ENCODE measurements at regions not wholly inside any gene's neighbourhood (a gene's known extent, or its start where the extent isn't known, plus 50 kb on each side); places are given as distances from the start of the nearest gene placed in this dataset.

DNA sequence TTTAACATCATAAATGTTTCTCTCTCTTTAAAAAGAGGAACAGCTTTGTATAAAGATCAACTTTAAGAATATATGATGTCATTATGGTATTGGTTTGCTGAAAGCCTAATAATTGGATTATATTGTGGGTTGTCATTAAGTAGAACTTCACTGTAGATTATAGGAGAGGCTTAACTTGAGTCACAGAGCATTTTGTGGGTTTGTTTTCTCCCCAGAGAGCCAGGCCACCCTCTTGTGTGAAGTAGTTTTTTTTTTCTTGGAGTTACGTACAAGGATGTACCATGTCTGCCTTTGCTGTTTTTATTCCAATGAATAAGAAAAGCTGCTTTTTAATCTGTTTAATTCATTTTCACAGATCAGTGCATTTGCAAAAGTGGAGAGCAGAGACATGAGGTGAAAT, 354.8 kb upstream of the TBL1XR1 start:
- H3K9ac ChIP-seq (ENCODE audit: low read length in 2 of 2): no peak overlapping the region
- no peaks in the 10 kb centered on the region for H3K27me3 ChIP-seq (ENCODE audit: control insufficient read depth in 1 of 2, insufficient read depth in 2 of 2, low read length in 2 of 2)
- peaks cover 19% of the 10 kb centered on the region for H3K4me1 ChIP-seq (ENCODE audit: control insufficient read depth, insufficient read depth, low read length)
- no peaks in the 10 kb centered on the region for H3K9me3 ChIP-seq (ENCODE audit: control insufficient read depth in 2 of 2, low read length in 2 of 2)
- H3K4me3 ChIP-seq (ENCODE audit: low read length in 2 of 2): no peak overlapping the region
- H3K27ac ChIP-seq (ENCODE audit: low read length): no peak overlapping the region
- H3K36me3 ChIP-seq (ENCODE audit: control insufficient read depth in 2 of 2, insufficient read depth in 2 of 2, low read length in 2 of 2): no peaks in the 10 kb centered on the region

DNA sequence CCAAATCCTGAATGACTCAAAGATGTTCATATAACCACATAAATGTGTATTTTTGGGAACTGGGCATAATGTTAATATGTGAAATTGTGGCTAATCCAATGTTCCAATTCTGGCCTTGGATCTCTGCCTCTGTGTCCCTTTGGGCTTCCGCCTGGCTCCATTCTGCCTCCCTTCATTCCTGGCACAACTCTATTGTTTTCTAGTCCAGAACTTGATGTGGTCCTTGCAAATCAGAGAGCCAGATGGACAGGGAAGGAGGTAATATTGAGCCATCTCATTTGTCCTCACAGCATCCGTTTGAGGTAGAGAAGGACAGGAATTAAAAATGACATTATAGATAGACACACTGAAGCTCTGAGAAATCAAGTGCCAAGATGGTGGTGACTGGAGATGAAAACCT, 355.7 kb upstream of the TBL1XR1 start:
- Histone ChIP-seq H3K27me3 (ENCODE audit: control insufficient read depth in 1 of 2, insufficient read depth in 2 of 2, low read length in 2 of 2) (no peaks in the 10 kb centered on the region), H3K4me3 (ENCODE audit: low read length in 2 of 2) (no peak overlapping the region), H3K36me3 (ENCODE audit: control insufficient read depth in 2 of 2, insufficient read depth in 2 of 2, low read length in 2 of 2) (no peaks in the 10 kb centered on the region), H3K9me3 (ENCODE audit: control insufficient read depth in 2 of 2, low read length in 2 of 2) (no peaks in the 10 kb centered on the region), H3K4me1 (ENCODE audit: control insufficient read depth, insufficient read depth, low read length) (peaks cover 17% of the 10 kb centered on the region), H3K27ac (ENCODE audit: low read length) (no peak overlapping the region), H3K9ac (ENCODE audit: low read length in 2 of 2) (no peak overlapping the region)

DNA sequence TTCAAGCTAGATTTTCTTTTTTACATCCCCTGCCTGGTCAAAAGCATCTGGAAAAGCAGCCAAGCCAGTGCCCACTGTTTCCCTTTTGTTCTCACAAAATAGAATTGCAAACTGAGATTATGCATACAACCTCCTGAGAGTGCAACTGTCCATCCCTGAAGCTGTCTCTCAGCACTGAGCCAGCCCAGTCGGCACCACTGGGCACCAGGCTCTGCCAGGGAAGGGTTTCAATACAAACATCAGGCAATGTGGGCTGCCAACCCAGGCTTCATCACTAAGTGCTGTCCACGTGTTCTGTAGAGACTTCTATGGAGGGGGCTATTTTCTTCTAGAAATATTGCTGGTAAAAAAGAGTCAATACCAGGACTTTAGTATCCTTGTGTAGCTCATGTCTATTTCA, 356.3 kb upstream of the TBL1XR1 start:
- H3K4me3 ChIP-seq (ENCODE audit: low read length in 2 of 2): no peak overlapping the region
- H3K9ac ChIP-seq (ENCODE audit: low read length in 2 of 2): no peak overlapping the region
- no peaks in the 10 kb centered on the region for H3K27me3 ChIP-seq (ENCODE audit: control insufficient read depth in 1 of 2, insufficient read depth in 2 of 2, low read length in 2 of 2)
- no peaks in the 10 kb centered on the region for H3K9me3 ChIP-seq (ENCODE audit: control insufficient read depth in 2 of 2, low read length in 2 of 2)
- H3K27ac ChIP-seq (ENCODE audit: low read length): no peak overlapping the region
- H3K36me3 ChIP-seq (ENCODE audit: control insufficient read depth in 2 of 2, insufficient read depth in 2 of 2, low read length in 2 of 2): no peaks in the 10 kb centered on the region
- H3K4me1 ChIP-seq (ENCODE audit: control insufficient read depth, insufficient read depth, low read length): peaks cover 17% of the 10 kb centered on the region

DNA sequence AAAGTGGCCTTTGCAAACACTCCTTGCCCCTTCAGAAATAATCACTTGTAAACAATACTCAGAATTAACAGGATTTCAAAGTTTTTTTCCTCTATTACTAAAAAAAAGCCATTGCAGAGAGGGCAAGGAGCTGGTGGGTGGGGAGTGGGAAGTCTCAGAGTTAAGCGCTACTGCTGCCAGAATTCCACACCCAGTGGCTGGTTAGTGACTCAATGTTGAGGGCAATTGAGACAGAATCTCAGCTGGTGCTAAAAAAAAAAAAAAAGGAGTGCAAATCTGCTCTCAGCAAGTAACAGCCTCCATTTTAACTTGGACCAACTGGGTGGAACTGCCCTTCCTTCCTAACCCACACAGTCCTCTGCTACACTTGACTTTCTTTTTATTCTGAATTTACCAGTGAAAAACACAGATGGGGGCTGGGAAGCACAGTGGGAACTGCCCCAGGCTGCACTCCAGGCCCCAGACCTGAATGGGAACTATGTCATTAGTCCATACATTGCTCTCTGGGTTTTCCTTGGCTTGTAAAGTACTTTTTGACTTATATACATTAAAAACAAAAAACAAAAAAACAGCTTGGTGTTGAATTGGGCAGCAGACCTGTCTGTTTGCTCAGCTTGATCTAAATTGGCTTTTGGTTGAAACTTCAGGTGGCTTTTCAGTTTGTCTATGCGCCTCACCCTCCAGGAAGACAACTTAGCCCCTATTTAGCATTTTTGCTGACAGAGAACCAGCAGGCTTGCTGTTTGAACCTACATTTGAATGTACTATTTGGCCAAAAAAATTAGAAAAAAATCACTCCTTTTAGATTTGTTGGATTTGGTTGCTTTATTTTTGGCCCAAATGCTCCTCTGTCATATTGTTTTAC, 357.8 kb upstream of the TBL1XR1 start:
- Histone ChIP-seq H3K27ac (ENCODE audit: low read length) (no peak overlapping the region), H3K4me1 (ENCODE audit: control insufficient read depth, insufficient read depth, low read length) (peaks cover 17% of the 10 kb centered on the region), H3K4me3 (ENCODE audit: low read length in 2 of 2) (no peak overlapping the region), H3K27me3 (ENCODE audit: control insufficient read depth in 1 of 2, insufficient read depth in 2 of 2, low read length in 2 of 2) (no peaks in the 10 kb centered on the region), H3K9me3 (ENCODE audit: control insufficient read depth in 2 of 2, low read length in 2 of 2) (no peaks in the 10 kb centered on the region), H3K36me3 (ENCODE audit: control insufficient read depth in 2 of 2, insufficient read depth in 2 of 2, low read length in 2 of 2) (no peaks in the 10 kb centered on the region), H3K9ac (ENCODE audit: low read length in 2 of 2) (no peak overlapping the region)

DNA sequence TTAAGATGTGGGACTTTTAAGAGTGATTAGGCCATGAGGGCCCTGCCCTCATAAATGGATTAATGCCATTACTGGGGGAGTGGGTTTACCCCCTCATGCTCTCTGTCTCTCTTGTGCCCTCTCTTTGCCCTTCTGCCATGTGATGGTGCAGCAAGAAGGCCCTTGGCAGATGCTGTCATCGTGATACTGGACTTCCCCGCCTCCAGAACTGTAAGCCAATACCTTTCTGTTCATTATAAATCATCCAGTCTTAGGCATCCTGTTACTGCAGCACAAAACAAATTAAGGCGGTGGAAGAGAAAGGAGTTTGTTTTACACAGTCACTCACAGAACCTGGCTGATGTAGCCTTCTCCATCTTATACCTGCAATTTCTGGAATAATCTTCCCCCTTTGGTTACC, 360.3 kb upstream of the TBL1XR1 start:
- no peaks in the 10 kb centered on the region for H3K9me3 ChIP-seq (ENCODE audit: control insufficient read depth in 2 of 2, low read length in 2 of 2)
- H3K4me3 ChIP-seq (ENCODE audit: low read length in 2 of 2): no peak overlapping the region
- no peaks in the 10 kb centered on the region for H3K36me3 ChIP-seq (ENCODE audit: control insufficient read depth in 2 of 2, insufficient read depth in 2 of 2, low read length in 2 of 2)
- no peak overlapping the region for H3K9ac ChIP-seq (ENCODE audit: low read length in 2 of 2)
- H3K27me3 ChIP-seq (ENCODE audit: control insufficient read depth in 1 of 2, insufficient read depth in 2 of 2, low read length in 2 of 2): no peaks in the 10 kb centered on the region
- peaks cover 17% of the 10 kb centered on the region for H3K4me1 ChIP-seq (ENCODE audit: control insufficient read depth, insufficient read depth, low read length)
- H3K27ac ChIP-seq (ENCODE audit: low read length): no peak overlapping the region

DNA sequence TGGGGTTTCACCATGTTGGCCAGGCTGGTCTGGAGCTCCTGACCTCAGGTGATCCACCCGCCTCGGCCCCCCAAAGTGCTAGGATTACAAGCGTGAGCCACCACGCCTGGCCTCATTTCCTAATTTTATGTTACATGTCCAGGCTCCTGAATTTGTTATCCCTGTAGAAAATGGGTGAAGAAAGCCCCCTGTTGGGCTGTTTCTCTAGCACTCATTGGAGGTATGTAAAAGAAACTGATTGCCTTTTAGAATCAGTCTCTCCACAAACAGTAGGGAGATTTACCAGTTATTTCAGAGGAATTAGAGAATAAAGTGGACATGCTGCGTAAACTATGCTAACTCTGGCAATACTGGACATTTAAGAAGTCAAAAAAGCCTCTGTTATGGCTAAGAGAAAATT, 364.1 kb upstream of the TBL1XR1 start:
- no peaks in the 10 kb centered on the region for H3K36me3 ChIP-seq (ENCODE audit: control insufficient read depth in 2 of 2, insufficient read depth in 2 of 2, low read length in 2 of 2)
- no peak overlapping the region for H3K27ac ChIP-seq (ENCODE audit: low read length)
- H3K4me3 ChIP-seq (ENCODE audit: low read length in 2 of 2): no peak overlapping the region
- peaks cover 6% of the 10 kb centered on the region for H3K4me1 ChIP-seq (ENCODE audit: control insufficient read depth, insufficient read depth, low read length)
- H3K27me3 ChIP-seq (ENCODE audit: control insufficient read depth in 1 of 2, insufficient read depth in 2 of 2, low read length in 2 of 2): no peaks in the 10 kb centered on the region
- H3K9me3 ChIP-seq (ENCODE audit: control insufficient read depth in 2 of 2, low read length in 2 of 2): no peaks in the 10 kb centered on the region
- no peak overlapping the region for H3K9ac ChIP-seq (ENCODE audit: low read length in 2 of 2)

DNA sequence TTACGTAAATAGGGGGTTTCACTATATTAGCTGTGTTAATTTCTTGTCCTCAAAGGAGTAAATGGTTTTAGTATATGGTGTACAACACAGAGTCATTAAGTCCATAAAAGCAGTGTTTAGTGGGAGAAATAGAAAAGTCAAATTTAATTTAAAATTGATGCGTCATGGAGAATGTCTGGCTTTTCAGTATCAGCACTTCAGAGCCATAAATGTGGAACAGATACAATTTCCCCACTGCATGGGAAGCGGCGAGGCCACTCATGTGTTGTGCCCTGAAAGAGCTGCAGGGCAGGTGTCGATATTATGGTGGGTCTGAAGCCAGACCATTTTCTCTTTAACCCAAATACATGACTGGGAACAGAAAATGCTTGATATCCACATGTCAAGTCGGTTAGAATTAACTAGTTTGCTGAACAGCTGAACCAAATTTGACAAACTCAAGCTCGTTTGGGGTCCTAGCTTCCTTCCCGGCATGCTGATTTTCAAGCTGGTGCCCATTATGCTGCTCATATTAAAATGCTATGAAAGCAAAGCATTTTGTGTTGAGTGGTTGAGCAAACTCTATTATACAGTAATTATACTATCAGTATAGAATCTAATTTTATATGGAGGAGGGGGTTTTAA, 364.6 kb upstream of the TBL1XR1 start:
- no peaks in the 10 kb centered on the region for H3K36me3 ChIP-seq (ENCODE audit: control insufficient read depth in 2 of 2, insufficient read depth in 2 of 2, low read length in 2 of 2)
- peaks cover 5% of the 10 kb centered on the region for H3K4me1 ChIP-seq (ENCODE audit: control insufficient read depth, insufficient read depth, low read length)
- H3K9ac ChIP-seq (ENCODE audit: low read length in 2 of 2): no peak overlapping the region
- H3K27me3 ChIP-seq (ENCODE audit: control insufficient read depth in 1 of 2, insufficient read depth in 2 of 2, low read length in 2 of 2): no peaks in the 10 kb centered on the region
- no peaks in the 10 kb centered on the region for H3K9me3 ChIP-seq (ENCODE audit: control insufficient read depth in 2 of 2, low read length in 2 of 2)
- no peak overlapping the region for H3K27ac ChIP-seq (ENCODE audit: low read length)
- no peak overlapping the region for H3K4me3 ChIP-seq (ENCODE audit: low read length in 2 of 2)

DNA sequence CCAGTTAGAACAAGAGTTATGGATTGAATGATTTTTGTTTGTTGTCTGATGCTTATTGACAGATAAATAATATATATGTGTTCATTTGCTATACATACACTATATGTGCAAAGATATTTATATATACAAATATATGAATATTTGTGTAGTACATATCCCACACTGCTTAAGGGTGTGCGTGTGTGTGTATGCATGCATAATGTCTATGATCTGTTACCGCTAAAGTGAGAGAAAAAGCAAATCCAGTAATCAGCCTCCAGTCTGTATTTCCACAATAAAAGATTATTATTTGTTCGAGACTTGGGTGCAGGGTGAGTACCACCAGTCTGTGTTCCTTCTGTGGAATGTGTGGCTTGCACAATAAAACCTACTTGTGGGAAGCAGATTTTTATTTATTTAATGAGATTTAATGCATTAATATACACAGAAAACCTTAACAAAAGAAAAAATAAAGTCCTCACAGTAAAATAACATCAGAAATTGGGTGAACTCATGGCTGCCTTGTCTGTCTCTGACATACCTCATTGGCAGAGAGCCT, 366.0 kb upstream of the TBL1XR1 start:
- Histone ChIP-seq H3K9me3 (ENCODE audit: control insufficient read depth in 2 of 2, low read length in 2 of 2) (no peaks in the 10 kb centered on the region), H3K4me3 (ENCODE audit: low read length in 2 of 2) (no peak overlapping the region), H3K27ac (ENCODE audit: low read length) (no peak overlapping the region), H3K36me3 (ENCODE audit: control insufficient read depth in 2 of 2, insufficient read depth in 2 of 2, low read length in 2 of 2) (no peaks in the 10 kb centered on the region), H3K27me3 (ENCODE audit: control insufficient read depth in 1 of 2, insufficient read depth in 2 of 2, low read length in 2 of 2) (no peaks in the 10 kb centered on the region), H3K9ac (ENCODE audit: low read length in 2 of 2) (no peak overlapping the region), H3K4me1 (ENCODE audit: control insufficient read depth, insufficient read depth, low read length) (peaks cover 2% of the 10 kb centered on the region)

DNA sequence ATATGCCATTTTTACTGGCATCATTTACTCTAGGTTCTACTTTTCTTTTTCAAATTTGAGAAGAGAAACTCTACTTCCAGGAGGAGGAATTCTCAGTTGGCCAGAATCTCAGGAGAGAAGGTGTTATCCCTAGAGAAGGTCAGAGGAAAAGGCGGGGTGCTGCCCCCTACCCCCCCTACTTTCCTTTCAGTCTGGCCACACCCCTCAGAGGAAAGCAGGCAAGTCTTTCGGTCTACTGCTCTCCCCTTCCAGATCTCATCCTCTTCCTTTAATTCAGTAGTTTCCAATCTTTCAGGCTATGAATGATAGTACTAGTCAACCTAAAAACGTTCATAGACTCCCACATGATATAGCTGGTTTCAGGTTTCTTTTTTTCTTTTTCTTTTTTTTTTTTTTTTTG, 366.5 kb upstream of the TBL1XR1 start:
- H3K4me3 ChIP-seq (ENCODE audit: low read length in 2 of 2): no peak overlapping the region
- no peaks in the 10 kb centered on the region for H3K36me3 ChIP-seq (ENCODE audit: control insufficient read depth in 2 of 2, insufficient read depth in 2 of 2, low read length in 2 of 2)
- no peaks in the 10 kb centered on the region for H3K27me3 ChIP-seq (ENCODE audit: control insufficient read depth in 1 of 2, insufficient read depth in 2 of 2, low read length in 2 of 2)
- H3K9me3 ChIP-seq (ENCODE audit: control insufficient read depth in 2 of 2, low read length in 2 of 2): no peaks in the 10 kb centered on the region
- H3K9ac ChIP-seq (ENCODE audit: low read length in 2 of 2): no peak overlapping the region
- peaks cover 2% of the 10 kb centered on the region for H3K4me1 ChIP-seq (ENCODE audit: control insufficient read depth, insufficient read depth, low read length)
- no peak overlapping the region for H3K27ac ChIP-seq (ENCODE audit: low read length)

DNA sequence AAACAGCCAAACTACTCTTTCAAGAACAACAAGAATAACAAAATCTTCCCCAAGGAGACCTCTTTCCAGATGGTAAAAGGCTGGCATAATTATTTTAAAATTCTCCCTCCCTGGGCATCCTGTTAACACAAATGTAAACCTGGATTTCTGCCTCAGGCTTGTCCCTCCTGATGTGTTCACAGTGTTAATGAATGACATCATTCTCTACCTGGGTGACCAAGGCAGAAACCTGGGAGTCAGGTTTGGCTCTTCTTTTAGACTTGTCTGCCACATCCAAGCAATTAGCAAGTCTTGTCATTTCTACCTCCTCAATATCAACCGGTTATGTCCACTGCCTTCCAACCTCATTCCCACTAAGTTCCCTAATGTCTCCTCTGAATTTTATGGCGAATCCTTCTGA, 368.7 kb upstream of the TBL1XR1 start:
- Histone ChIP-seq H3K9ac (ENCODE audit: low read length in 2 of 2) (no peak overlapping the region), H3K36me3 (ENCODE audit: control insufficient read depth in 2 of 2, insufficient read depth in 2 of 2, low read length in 2 of 2) (no peaks in the 10 kb centered on the region), H3K27me3 (ENCODE audit: control insufficient read depth in 1 of 2, insufficient read depth in 2 of 2, low read length in 2 of 2) (no peaks in the 10 kb centered on the region), H3K27ac (ENCODE audit: low read length) (no peak overlapping the region), H3K9me3 (ENCODE audit: control insufficient read depth in 2 of 2, low read length in 2 of 2) (no peaks in the 10 kb centered on the region), H3K4me3 (ENCODE audit: low read length in 2 of 2) (no peak overlapping the region), H3K4me1 (ENCODE audit: control insufficient read depth, insufficient read depth, low read length) (peaks cover 2% of the 10 kb centered on the region)

DNA sequence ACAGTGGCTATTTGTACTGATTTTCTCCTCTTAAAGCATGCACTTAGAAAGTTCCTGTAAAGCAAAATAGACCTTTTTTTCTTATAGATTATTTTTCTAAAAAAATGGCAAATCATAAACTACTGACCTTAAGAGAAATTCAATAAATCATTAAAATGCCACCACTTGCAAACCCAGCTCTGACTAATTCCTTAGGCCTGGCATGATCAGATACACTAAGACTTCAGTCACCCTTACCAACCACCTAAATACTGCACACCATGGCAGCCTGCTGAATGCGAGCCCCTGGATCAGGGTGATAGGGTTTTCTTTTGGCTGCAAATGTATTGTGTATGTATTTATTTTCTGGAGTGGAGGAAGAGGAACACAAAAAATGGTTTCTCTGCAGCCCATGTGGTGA, 370.6 kb upstream of the TBL1XR1 start:
- no peak overlapping the region for H3K9ac ChIP-seq (ENCODE audit: low read length in 2 of 2)
- no peaks in the 10 kb centered on the region for H3K9me3 ChIP-seq (ENCODE audit: control insufficient read depth in 2 of 2, low read length in 2 of 2)
- H3K4me3 ChIP-seq (ENCODE audit: low read length in 2 of 2): no peak overlapping the region
- H3K4me1 ChIP-seq (ENCODE audit: control insufficient read depth, insufficient read depth, low read length): peaks cover 8% of the 10 kb centered on the region
- no peaks in the 10 kb centered on the region for H3K27me3 ChIP-seq (ENCODE audit: control insufficient read depth in 1 of 2, insufficient read depth in 2 of 2, low read length in 2 of 2)
- no peaks in the 10 kb centered on the region for H3K36me3 ChIP-seq (ENCODE audit: control insufficient read depth in 2 of 2, insufficient read depth in 2 of 2, low read length in 2 of 2)
- no peak overlapping the region for H3K27ac ChIP-seq (ENCODE audit: low read length)

All from stomach smooth muscle (tissue), 2 donors.